OCI-LY7 (cell line): ENCODE measurements at regions not wholly inside any gene's neighbourhood (a gene's known extent, or its start where the extent isn't known, plus 50 kb on each side); places are given as distances from the start of the nearest gene placed in this dataset.

Experiments used
- BruUV-seq: library from RNA; stranded (reverse); fragments of 400-500 nt; replicated peaks from 2 replicates; lab custom pipeline; 2021; lab: Mats Ljungman, UMichigan
- CTCF ChIA-PET: fragments of 300-600 bp; sonication (Branson Sonifier 250); formaldehyde crosslinking; loops from one replicate; lab custom pipeline; 2022; ENCODE audit warnings: antibody characterized with exemption; ENCODE audit not compliant: unreplicated experiment; lab: Charles Lee
- POLR2A ChIA-PET: fragments of 300-600 bp; sonication (Branson Sonifier 250); formaldehyde crosslinking; loops from one replicate; lab custom pipeline; 2022; ENCODE audit warnings: antibody characterized with exemption; lab: Charles Lee
- DNase-seq: peaks from one replicate; pipeline ENCODE4 v3.0.0-alpha.2; 2015; ENCODE audit warnings: low spot score
- H2AFZ ChIP-seq: fragments of 200-600 bp; sonication (generic), shearing (Covaris generic); 2 replicates; pipeline ENCODE4 v1.6.1; 2014; ENCODE audit warnings: mild to moderate bottlenecking, antibody characterized with exemption, low read length, moderate library complexity
- H3K27ac ChIP-seq: fragments of 200-600 bp; sonication (generic); 2 replicates; pipeline ENCODE4 v1.5.1; 2014; ENCODE audit warnings: mixed run types, low read depth, mild to moderate bottlenecking, moderate library complexity, low read length, inconsistent platforms; ENCODE audit not compliant: poor library complexity, severe bottlenecking
- H3K36me3 ChIP-seq: fragments of 200-600 bp; sonication (generic); 2 replicates; pipeline ENCODE4 v1.6.1; 2014; ENCODE audit warnings: mild to moderate bottlenecking, antibody characterized with exemption, low read length, moderate library complexity, mixed read lengths; ENCODE audit not compliant: insufficient read depth
- H3K4me1 ChIP-seq: fragments of 200-600 bp; sonication (generic); 2 replicates; pipeline ENCODE4 v1.5.1; 2014; ENCODE audit warnings: mild to moderate bottlenecking, low read length; ENCODE audit not compliant: insufficient read depth, poor library complexity, severe bottlenecking
- H3K4me2 ChIP-seq: fragments of 200-600 bp; sonication (generic); 2 replicates; pipeline ENCODE4 v1.6.1; 2014; ENCODE audit warnings: mild to moderate bottlenecking, low read length
- H3K4me3 ChIP-seq: fragments of 200-600 bp; sonication (generic); 2 replicates; pipeline ENCODE4 v1.5.1; 2014; ENCODE audit warnings: mild to moderate bottlenecking, low read depth, low read length; ENCODE audit not compliant: poor library complexity, severe bottlenecking
- H3K79me2 ChIP-seq: fragments of 200-600 bp; sonication (generic); 2 replicates; pipeline ENCODE4 v1.6.1; 2016; ENCODE audit warnings: low read depth, mild to moderate bottlenecking, low read length, moderate library complexity, mixed read lengths; ENCODE audit not compliant: insufficient read depth
- H3K9me2 ChIP-seq: fragments of 200-600 bp; sonication (generic); 2 replicates; pipeline ENCODE4 v1.6.1; 2016; ENCODE audit warnings: mild to moderate bottlenecking, low read length, mixed read lengths; ENCODE audit not compliant: insufficient read depth
- H3K9me3 ChIP-seq: fragments of 200-600 bp; sonication (generic); 2 replicates; pipeline ENCODE4 v1.6.1; 2014; ENCODE audit warnings: mild to moderate bottlenecking, mixed run types, low read length, mixed read lengths
- H4K20me1 ChIP-seq: fragments of 200-600 bp; sonication (generic); 2 replicates; pipeline ENCODE4 v1.6.1; 2014; ENCODE audit warnings: mild to moderate bottlenecking, antibody characterized with exemption, low read length, moderate library complexity, mixed read lengths; ENCODE audit not compliant: insufficient read depth
- CTCF ChIP-seq: fragments of 200-600 bp; sonication (generic); conservative IDR thresholded peaks from 2 replicates; pipeline ENCODE4 v1.5.1; 2014; ENCODE audit warnings: mild to moderate bottlenecking, antibody characterized with exemption, low read length, moderate library complexity, mixed read lengths
- EZH2phosphoT487 ChIP-seq: fragments of 200-600 bp; sonication (generic); IDR thresholded peaks from 2 replicates; pipeline ENCODE4 v1.6.1; 2018; ENCODE audit warnings: low read depth, borderline replicate concordance, mild to moderate bottlenecking, mixed run types, antibody characterized with exemption, low read length, moderate library complexity, mixed read lengths
- intact Hi-C: fragments of 100-400 bp; cut with micrococcal nuclease; formaldehyde crosslinking; loops from one replicate; pipeline ENCODE4 v1.10.0; 2022; ENCODE audit not compliant: unreplicated experiment

GRCh38 chr5:3000631-3001030, 249.2 kb upstream of the IRX2 start:
- Histone ChIP-seq H3K4me1 (no peaks in the 10 kb centered on the region), H3K9me3 (no peaks in the 10 kb centered on the region), H3K36me3 (no peaks in the 10 kb centered on the region), H3K9me2 (no peaks in the 10 kb centered on the region), H4K20me1 (no peaks in the 10 kb centered on the region), H3K27ac (no peak overlapping the region), H3K4me2 (no peak overlapping the region), H2AFZ (no peak overlapping the region), H3K79me2 (no peaks in the 10 kb centered on the region), H3K4me3 (no peak overlapping the region)
- CTCF ChIA-PET: no interaction called here
- DNase-seq: no peak
- intact Hi-C loops: no loop called here
- no TSS peak for BruUV-seq
- POLR2A ChIA-PET: no interaction called here
- no peak for TF ChIP-seq EZH2phosphoT487
- no peak for TF ChIP-seq CTCF

GRCh38 chr5:2999926-3000325, 248.4 kb upstream of the IRX2 start:
- POLR2A ChIA-PET: no interaction called here
- H3K9me2 ChIP-seq: no peaks in the 10 kb centered on the region

GRCh38 chr5:2998106-2998505, 246.6 kb upstream of the IRX2 start:
- DNase-seq: no peak
- POLR2A ChIA-PET: no interaction called here
- intact Hi-C loops: no loop called here
- Histone ChIP-seq H3K4me1 (no peaks in the 10 kb centered on the region), H3K27ac (no peak overlapping the region), H3K4me2 (no peak overlapping the region), H4K20me1 (no peaks in the 10 kb centered on the region), H3K36me3 (no peaks in the 10 kb centered on the region), H3K79me2 (no peaks in the 10 kb centered on the region), H3K9me3 (no peaks in the 10 kb centered on the region), H2AFZ (no peak overlapping the region), H3K4me3 (no peak overlapping the region), H3K9me2 (no peaks in the 10 kb centered on the region)
- BruUV-seq: no TSS peak
- CTCF ChIA-PET: no interaction called here
- TF ChIP-seq EZH2phosphoT487: no peak
- TF ChIP-seq CTCF: no peak

More at GRCh38 chr5:2999926-3000325, 248.4 kb upstream of the IRX2 start:
- TF ChIP-seq EZH2phosphoT487: no peak
- no peak for TF ChIP-seq CTCF
- Histone ChIP-seq H3K9me3 (no peaks in the 10 kb centered on the region), H3K4me1 (no peaks in the 10 kb centered on the region), H3K27ac (no peak overlapping the region), H3K79me2 (no peaks in the 10 kb centered on the region), H3K4me3 (no peak overlapping the region), H2AFZ (no peak overlapping the region), H4K20me1 (no peaks in the 10 kb centered on the region), H3K4me2 (no peak overlapping the region), H3K36me3 (no peaks in the 10 kb centered on the region)
- CTCF ChIA-PET: no interaction called here
- no peak for DNase-seq
- intact Hi-C loops: no loop called here
- BruUV-seq: no TSS peak
